HG02970 (cell line): ENCODE measurements at regions not wholly inside any gene's neighbourhood (a gene's known extent, or its start where the extent isn't known, plus 50 kb on each side); places are given as distances from the start of the nearest gene placed in this dataset.
"Not testable (repeated sequence)": the region's sequence is repeated elsewhere in the genome, so short reads cannot be mapped to it uniquely, and the experiment has no call there.

Experiments
- ATAC-seq: cut with Tn5 transposase; IDR thresholded peaks from one replicate; pipeline ENCODE4 v1.9.1; 2021; ENCODE audit warnings: mild to moderate bottlenecking, moderate library complexity, moderate number of reproducible peaks; ENCODE audit not compliant: unreplicated experiment, low FRiP score

- ATAC-seq: no peak
Observed at GRCh38 chr2:167756446-167756845, 490.9 kb downstream of the STK39 start.

GRCh38 chr2:167753142-167753541 is 494.3 kb downstream of the STK39 start:
- ATAC-seq: no peak

- ATAC-seq: no peak
Observed at GRCh38 chr2:167752734-167753133, 494.7 kb downstream of the STK39 start.

DNA sequence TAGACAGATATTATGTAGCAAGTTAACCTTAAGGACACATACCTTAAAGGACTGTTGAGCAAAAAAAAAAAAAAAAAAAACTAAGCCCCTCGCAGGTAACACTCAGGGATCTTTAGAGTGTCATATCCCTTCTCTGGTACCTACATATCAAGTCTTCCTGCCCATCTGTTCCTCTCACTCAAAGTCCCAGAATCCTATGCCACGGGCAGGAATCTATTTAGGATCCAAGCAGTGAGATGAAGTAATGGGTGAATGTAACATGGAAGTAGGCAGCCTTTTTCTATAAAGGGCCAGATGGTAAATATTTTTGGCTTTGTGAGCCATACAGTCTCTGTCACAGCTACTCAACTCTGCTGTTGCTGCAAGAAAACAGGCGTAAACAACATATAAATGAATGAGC is 496.7 kb downstream of the STK39 start:
- ATAC-seq: no peak

DNA sequence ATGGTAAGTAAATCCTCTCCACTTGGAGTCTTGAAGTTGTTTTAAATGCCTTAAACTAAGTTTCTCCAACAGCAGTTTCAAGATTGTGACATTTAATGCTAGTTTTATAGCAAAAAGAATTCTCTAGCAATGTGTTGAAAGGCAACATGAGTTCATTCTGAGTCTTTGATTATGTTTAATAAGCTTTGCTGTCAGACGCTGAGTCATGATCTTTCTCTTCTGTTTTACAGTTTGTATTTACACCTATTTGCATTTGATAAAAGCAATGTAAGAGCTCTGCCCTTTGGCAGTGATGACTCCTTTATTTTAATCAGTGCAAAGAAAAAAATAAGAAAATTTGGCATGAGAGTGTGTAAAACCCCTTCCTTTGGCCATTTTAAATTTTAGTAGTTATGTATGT is 497.7 kb downstream of the STK39 start:
- ATAC-seq: no peak

DNA sequence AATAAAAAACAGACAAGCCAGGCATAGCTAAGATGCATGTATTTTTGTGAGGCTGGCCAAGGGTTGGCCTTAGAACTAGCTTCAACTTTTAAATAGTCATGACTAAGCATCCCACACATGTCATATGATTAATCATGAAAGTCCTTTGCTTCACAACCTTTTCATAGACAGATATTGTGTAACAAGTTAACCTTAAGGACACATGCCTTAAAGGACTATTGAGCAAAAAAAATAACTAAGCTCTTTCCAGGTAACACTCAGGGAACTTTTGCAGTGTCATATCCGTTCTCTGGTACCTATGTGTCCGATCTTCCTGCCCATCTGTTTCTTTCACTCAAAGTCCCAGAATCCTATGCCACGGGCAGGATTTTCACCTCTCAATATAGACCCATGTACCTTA is 498.4 kb downstream of the STK39 start:
- ATAC-seq: no peak

GRCh38 chr2:167748536-167748935 is 498.9 kb downstream of the STK39 start:
- no peak for ATAC-seq

- ATAC-seq: no peak
Observed at GRCh38 chr2:167745667-167746066, 501.7 kb downstream of the STK39 start.

- ATAC-seq: not testable (repeated sequence)
Observed at GRCh38 chr2:167739921-167740320, 507.5 kb downstream of the STK39 start.

GRCh38 chr2:167733747-167734146 is 513.6 kb downstream of the STK39 start:
- ATAC-seq: no peak

DNA sequence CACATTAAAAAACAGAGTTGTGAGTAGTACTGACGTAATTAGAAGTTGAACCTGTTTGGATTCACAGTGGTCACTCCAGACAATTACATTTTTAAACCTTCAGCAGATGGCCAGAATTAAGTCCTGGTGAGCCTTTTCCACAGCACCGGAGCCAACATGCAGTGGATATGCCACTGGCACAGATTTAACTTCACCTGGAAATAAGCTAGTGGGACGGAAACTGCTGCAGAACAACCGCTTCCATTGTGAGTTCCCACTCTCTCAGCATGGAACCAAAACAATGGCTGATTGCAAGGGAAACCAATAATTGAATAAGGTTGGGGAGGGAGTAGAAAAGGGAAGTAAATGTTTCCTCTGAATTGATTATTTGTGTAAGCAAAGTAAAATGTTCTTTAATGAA is 515.1 kb downstream of the STK39 start:
- no peak for ATAC-seq

- no peak for ATAC-seq
Observed at GRCh38 chr2:167729911-167730310, 517.5 kb downstream of the STK39 start.

DNA sequence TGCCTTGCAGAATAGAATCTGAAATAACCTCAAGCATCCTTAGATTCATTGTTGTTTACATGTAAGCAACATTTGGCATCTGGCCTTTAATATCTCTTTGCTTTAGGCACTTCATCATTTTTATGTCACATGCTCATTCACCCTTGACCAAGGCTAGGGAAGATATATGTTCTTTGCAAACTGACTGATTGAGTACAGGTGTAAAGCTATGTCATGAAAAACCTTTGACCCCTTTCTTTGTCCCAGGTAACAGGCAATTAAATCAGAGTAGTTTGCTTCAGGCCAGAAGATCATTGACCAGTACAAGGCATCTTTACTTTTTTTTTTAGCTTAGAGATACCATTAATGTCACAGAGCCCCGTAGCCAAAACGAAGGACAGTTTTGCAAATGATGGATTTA is 520.6 kb downstream of the STK39 start:
- no peak for ATAC-seq

DNA sequence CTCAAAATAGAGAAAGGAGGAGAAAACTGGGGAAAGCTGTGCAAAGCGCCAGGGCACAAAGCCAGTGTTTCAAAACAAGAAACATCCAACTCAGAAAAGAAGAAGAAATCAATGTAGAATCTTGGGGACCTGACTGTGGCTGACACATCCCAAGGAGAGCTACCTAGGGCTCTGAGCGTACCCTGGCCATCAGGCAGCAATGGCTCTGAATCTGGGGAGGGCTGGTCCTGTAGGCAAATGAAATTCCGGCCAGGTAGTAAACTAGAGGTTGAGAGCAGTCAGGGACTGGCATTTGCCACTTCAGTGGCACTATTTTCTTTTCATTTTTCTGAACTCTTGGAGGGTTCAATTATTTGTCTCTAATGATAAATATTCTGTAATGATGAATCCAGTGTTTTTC is 525.8 kb downstream of the STK39 start:
- ATAC-seq: no peak

DNA sequence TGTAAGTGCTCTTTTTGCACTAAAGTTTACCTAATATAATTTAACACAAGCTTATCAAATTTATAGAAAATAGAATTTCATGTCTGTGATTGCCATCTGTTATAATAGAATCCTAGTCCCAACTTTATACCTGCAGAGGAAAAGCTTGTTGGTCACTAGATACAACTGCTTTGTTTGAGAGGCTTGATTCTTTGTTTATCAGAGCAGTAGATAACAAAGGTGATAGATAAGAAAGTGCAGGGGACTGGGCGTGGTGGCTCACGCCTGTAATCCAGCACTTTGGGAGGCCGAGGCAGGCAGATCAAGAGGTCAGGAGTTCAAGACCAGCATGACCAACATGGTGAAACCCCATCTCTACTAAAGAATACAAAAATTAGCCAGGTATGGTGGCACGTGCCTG is 528.0 kb downstream of the STK39 start:
- no peak for ATAC-seq

GRCh38 chr2:167718560-167718959 is 528.8 kb downstream of the STK39 start:
- ATAC-seq: no peak

DNA sequence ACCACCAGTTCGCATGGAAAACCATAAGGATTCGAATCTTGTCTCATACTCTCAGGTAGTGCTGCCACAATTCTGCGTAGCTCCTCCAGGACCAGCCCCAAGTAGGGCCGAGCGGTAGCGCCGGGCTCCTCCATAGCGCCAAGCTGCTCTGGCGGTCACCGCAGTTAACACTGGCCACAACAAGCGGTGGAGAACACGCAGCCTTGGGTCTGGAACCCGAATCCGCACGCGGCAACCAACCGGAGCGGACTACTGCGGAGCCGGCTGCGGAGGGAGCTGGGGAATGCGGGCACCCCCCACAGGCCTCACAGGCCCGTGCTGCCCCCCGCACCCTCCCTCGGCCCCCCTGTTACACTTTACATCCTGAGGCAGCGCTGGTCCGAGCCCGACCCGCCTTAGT is 531.5 kb downstream of the STK39 start:
- no peak for ATAC-seq

- ATAC-seq: not testable (repeated sequence)
Observed at GRCh38 chr2:167715498-167715897, 531.9 kb downstream of the STK39 start.

- ATAC-seq: no peak
Observed at GRCh38 chr2:167712275-167712674, 535.1 kb downstream of the STK39 start.

DNA sequence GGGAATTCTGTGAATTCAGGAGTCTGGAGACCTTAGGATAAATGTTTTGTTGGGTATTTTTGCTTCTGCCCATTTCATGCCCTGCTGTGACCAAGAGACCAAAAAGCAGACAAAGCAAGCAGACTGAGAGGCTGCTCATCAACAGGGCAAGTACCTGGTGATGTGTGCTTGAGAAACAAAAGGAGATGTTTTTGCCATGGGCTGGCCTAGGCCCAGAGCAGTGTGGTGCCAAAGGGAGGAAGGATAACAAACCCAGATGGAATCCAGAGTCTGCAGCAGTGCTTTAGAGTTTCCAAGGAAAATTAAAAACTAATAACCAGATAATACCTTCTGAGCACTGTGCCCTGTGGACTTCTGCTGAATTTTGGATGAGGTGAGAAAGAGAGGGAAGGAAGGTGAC is 538.4 kb downstream of the STK39 start:
- no peak for ATAC-seq

- no peak for ATAC-seq
Observed at GRCh38 chr2:167706800-167707199, 540.6 kb downstream of the STK39 start.

DNA sequence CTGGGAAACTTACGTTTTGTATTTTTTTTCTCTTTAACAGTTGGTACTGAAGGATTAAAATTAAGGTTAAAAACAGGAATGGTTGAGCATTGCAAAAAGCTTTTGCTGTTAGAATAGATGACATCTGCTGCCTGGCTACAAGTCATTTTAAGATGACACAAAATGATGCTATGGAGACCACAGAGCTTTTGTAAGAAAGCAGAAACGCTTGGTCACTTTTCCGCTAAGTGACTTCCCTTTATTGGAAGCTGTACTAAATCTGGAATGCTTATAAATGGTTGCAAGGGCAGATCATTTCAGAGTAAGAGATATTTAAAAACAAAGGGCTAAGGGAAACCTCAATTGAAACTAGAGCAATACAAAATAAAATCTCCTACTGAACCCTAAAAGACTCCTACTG is 544.0 kb downstream of the STK39 start:
- no peak for ATAC-seq

- no peak for ATAC-seq
Observed at GRCh38 chr2:167702227-167702626, 545.2 kb downstream of the STK39 start.
